H9 (cell line): ENCODE measurements at regions not wholly inside any gene's neighbourhood (a gene's known extent, or its start where the extent isn't known, plus 50 kb on each side); places are given as distances from the start of the nearest gene placed in this dataset.

Experiments
- DNase-seq: peaks from one replicate; pipeline ENCODE4 v3.0.0-alpha.2; 2017
- H2AFZ ChIP-seq: one replicate; pipeline ENCODE4 v1.6.1; 2013; ENCODE audit warnings: mild to moderate bottlenecking, low read length, control low read depth, moderate library complexity
- H2AK5ac ChIP-seq: 2 replicates; pipeline ENCODE4 v1.6.1; 2013; ENCODE audit warnings: low read length, control low read depth, mixed read lengths; ENCODE audit not compliant: insufficient read length
- H2BK120ac ChIP-seq: one replicate; pipeline ENCODE4 v1.6.1; 2013; ENCODE audit warnings: low read depth, mild to moderate bottlenecking, low read length, control low read depth, inconsistent platforms; ENCODE audit not compliant: poor library complexity, severe bottlenecking
- H2BK12ac ChIP-seq: 2 replicates; pipeline ENCODE4 v1.6.1; 2013; ENCODE audit warnings: low read length, control low read depth, mixed read lengths, low read depth; ENCODE audit not compliant: insufficient read length
- H2BK15ac ChIP-seq: 2 replicates; pipeline ENCODE4 v1.6.1; 2013; ENCODE audit warnings: low read depth, low read length, control low read depth
- H2BK20ac ChIP-seq: one replicate; pipeline ENCODE4 v1.6.1; 2013; ENCODE audit warnings: low read depth, mild to moderate bottlenecking, low read length, control low read depth, inconsistent platforms; ENCODE audit not compliant: poor library complexity, severe bottlenecking
- H2BK5ac ChIP-seq: 2 replicates; pipeline ENCODE4 v1.6.1; 2013; ENCODE audit warnings: low read length, control low read depth, mixed read lengths; ENCODE audit not compliant: insufficient read length
- H3K14ac ChIP-seq: 2 replicates; pipeline ENCODE4 v1.6.1; 2013; ENCODE audit warnings: low read length, control low read depth; ENCODE audit not compliant: insufficient read depth
- H3K18ac ChIP-seq: 2 replicates; pipeline ENCODE4 v1.6.1; 2013; ENCODE audit warnings: low read depth, mild to moderate bottlenecking, mixed read lengths, low read length, control low read depth; ENCODE audit not compliant: insufficient read length
- H3K23ac ChIP-seq: 2 replicates; pipeline ENCODE4 v1.6.1; 2013; ENCODE audit warnings: low read length, control low read depth, mixed read lengths, low read depth; ENCODE audit not compliant: insufficient read length
- H3K23me2 ChIP-seq: 2 replicates; pipeline ENCODE4 v1.6.1; 2013; ENCODE audit warnings: low read depth, mild to moderate bottlenecking, mixed read lengths, low read length, control low read depth; ENCODE audit not compliant: insufficient read length, poor library complexity, severe bottlenecking
- H3K27ac ChIP-seq: 2 replicates; pipeline ENCODE4 v1.5.1; 2013; ENCODE audit warnings: low read length, control low read depth, mixed read lengths, low read depth; ENCODE audit not compliant: insufficient read length
- H3K27me3 ChIP-seq: 2 replicates; pipeline ENCODE4 v1.6.1; 2013; ENCODE audit warnings: low read length, control low read depth, inconsistent platforms; ENCODE audit not compliant: insufficient read depth
- H3K4ac ChIP-seq: 2 replicates; pipeline ENCODE4 v1.6.1; 2013; ENCODE audit warnings: low read depth, mild to moderate bottlenecking, control low read depth, inconsistent platforms, low read length, moderate library complexity
- H3K4me1 ChIP-seq: 2 replicates; pipeline ENCODE4 v1.6.1; 2013; ENCODE audit warnings: low read length, control low read depth, inconsistent platforms; ENCODE audit not compliant: insufficient read depth
- H3K4me2 ChIP-seq: 2 replicates; pipeline ENCODE4 v1.6.1; 2013; ENCODE audit warnings: low read length, control low read depth, mixed read lengths; ENCODE audit not compliant: insufficient read length, insufficient read depth
- H3K56ac ChIP-seq: 2 replicates; pipeline ENCODE4 v1.6.1; 2013; ENCODE audit warnings: low read depth, mild to moderate bottlenecking, mixed read lengths, low read length, control low read depth; ENCODE audit not compliant: insufficient read length
- H3K79me1 ChIP-seq: 2 replicates; pipeline ENCODE4 v1.6.1; 2013; ENCODE audit warnings: low read depth, mild to moderate bottlenecking, moderate library complexity, low read length, control low read depth, inconsistent platforms; ENCODE audit not compliant: insufficient read depth, poor library complexity, severe bottlenecking
- H3K79me2 ChIP-seq: 2 replicates; pipeline ENCODE4 v1.6.1; 2013; ENCODE audit warnings: low read length, control low read depth, inconsistent platforms; ENCODE audit not compliant: insufficient read depth
- H3K9ac ChIP-seq: 2 replicates; pipeline ENCODE4 v1.6.1; 2013; ENCODE audit warnings: low read length, control low read depth, mixed read lengths; ENCODE audit not compliant: insufficient read length; ENCODE audit errors: extremely low read depth
- H3K9me3 ChIP-seq: one replicate; pipeline ENCODE4 v1.6.1; 2013; ENCODE audit warnings: low read depth, low read length, inconsistent platforms; ENCODE audit not compliant: control insufficient read depth
- H3T11ph ChIP-seq: one replicate; pipeline ENCODE4 v1.6.1; 2013; ENCODE audit warnings: mild to moderate bottlenecking, low read length, control low read depth, inconsistent platforms
- H4K20me1 ChIP-seq: one replicate; pipeline ENCODE4 v1.6.1; 2013; ENCODE audit not compliant: control insufficient read depth, insufficient read length, insufficient read depth
- H4K5ac ChIP-seq: 2 replicates; pipeline ENCODE4 v1.6.1; 2013; ENCODE audit warnings: low read depth, mild to moderate bottlenecking, mixed read lengths, low read length, control low read depth; ENCODE audit not compliant: insufficient read length
- H4K8ac ChIP-seq: replicated peaks from 2 replicates; pipeline ENCODE4 v1.6.1; 2013; ENCODE audit warnings: low read length, control low read depth, mixed read lengths, low read depth; ENCODE audit not compliant: insufficient read length
- H4K91ac ChIP-seq: 2 replicates; pipeline ENCODE4 v1.6.1; 2013; ENCODE audit warnings: low read depth, mild to moderate bottlenecking, moderate library complexity, mixed read lengths, low read length, control low read depth; ENCODE audit not compliant: insufficient read length
- H3K27ac Mint-ChIP-seq, 3 experiments: 2 replicates in 2 of 3; 3 replicates in 1 of 3; pipeline ENCODE4 v1.8.0; 2020 to 2021; ENCODE audit warnings: mixed read lengths in 3 of 3, mild to moderate bottlenecking in 1 of 3, moderate library complexity in 1 of 3
- H3K27me3 Mint-ChIP-seq: 2 replicates; pipeline ENCODE4 v1.8.0; 2021; ENCODE audit warnings: low read depth, mild to moderate bottlenecking, moderate library complexity, mixed read lengths
- H3K36me3 Mint-ChIP-seq, 3 experiments: 2 replicates in 2 of 3; 3 replicates in 1 of 3; pipeline ENCODE4 v1.8.0; 2020 to 2021; ENCODE audit warnings: low read depth in 3 of 3, mixed read lengths in 3 of 3; ENCODE audit not compliant: insufficient read depth in 1 of 3
- H3K4me1 Mint-ChIP-seq, 2 experiments: 2 replicates each; pipeline ENCODE4 v1.8.0; 2020; ENCODE audit warnings: mixed read lengths in 2 of 2
- H3K4me3 Mint-ChIP-seq, 2 experiments: 2 replicates in 1 of 2; 3 replicates in 1 of 2; pipeline ENCODE4 v1.8.0; 2020 to 2021; ENCODE audit warnings: mild to moderate bottlenecking in 2 of 2, mixed read lengths in 2 of 2, moderate library complexity in 1 of 2
- H3K9me3 Mint-ChIP-seq, 2 experiments: 2 replicates in 1 of 2; 3 replicates in 1 of 2; pipeline ENCODE4 v1.8.0; 2020; ENCODE audit warnings: mild to moderate bottlenecking in 2 of 2, mixed read lengths in 2 of 2, moderate library complexity in 1 of 2
- CTCF ChIP-seq: fragments of 200-600 bp; sonication (generic); conservative IDR thresholded peaks from 3 replicates; pipeline ENCODE4 v1.8.0; 2021; ENCODE audit warnings: antibody characterized with exemption, mild to moderate bottlenecking
- WGBS: extraction: QIAGEN DNeasy Blood & Tissue Kit; methylation state at CpG from one replicate; pipeline ENCODE4 v1.1.7; 2013; ENCODE audit warnings: missing lambda C conversion rate, low lambda C conversion rate, mixed read lengths; ENCODE audit not compliant: insufficient read length; ENCODE audit errors: extremely low coverage; 5-methylcytosine and 5-hydroxymethylcytosine counted together

- no peak overlapping the region for H3K56ac ChIP-seq
Measured at GRCh38 chr4:15318621-15319348, 109.0 kb upstream of the C1QTNF7 start.

More at GRCh38 chr4:15318621-15319348, 109.0 kb upstream of the C1QTNF7 start:
- Histone ChIP-seq H2BK12ac (no peak overlapping the region), H2AFZ (no peak overlapping the region), H3K27me3 (no peaks in the 10 kb centered on the region), H4K5ac (no peak overlapping the region), H2BK120ac (no peak overlapping the region), H3K9ac (no peak overlapping the region), H3K4ac (no peak overlapping the region), H2BK15ac (no peak overlapping the region), H2AK5ac (no peak overlapping the region), H3K27ac (no peak overlapping the region), H3K79me2 (no peaks in the 10 kb centered on the region), H2BK5ac (no peak overlapping the region), H3T11ph (no peak overlapping the region), H3K79me1 (no peaks in the 10 kb centered on the region), H3K4me1 (peaks cover 10% of the 10 kb centered on the region; the same call in 1 of the 2 replicates), H3K18ac (no peak overlapping the region), H2BK20ac (no peak overlapping the region), H4K20me1 (no peaks in the 10 kb centered on the region), H3K9me3 (no peaks in the 10 kb centered on the region), H3K23ac (no peak overlapping the region), H4K8ac (no peak overlapping the region), H3K4me2 (no peak overlapping the region), H3K14ac (no peak overlapping the region), H4K91ac (no peak overlapping the region), H3K23me2 (no peaks in the 10 kb centered on the region)
- no peak for DNase-seq
- Mint-ChIP-seq H3K4me3 (no peak overlapping the region), H3K9me3 (0 out of 5 replicates have a peak, but pooled peaks cover 0 to 2% of the 10 kb centered on the region in 2 experiments), H3K27me3 (no peaks in the 10 kb centered on the region), H3K27ac (no peak overlapping the region; a peak in 1 of 7 replicates), H3K4me1 (peaks cover 14 to 16% of the 10 kb centered on the region in 2 experiments), H3K36me3 (no peaks in the 10 kb centered on the region)
- WGBS = no CpG with 5 or more reads among the region's 4 CpGs
- no peak for TF ChIP-seq CTCF
